8988T (cell line): ENCODE measurements at regions not wholly inside any gene's neighbourhood (a gene's known extent, or its start where the extent isn't known, plus 50 kb on each side); places are given as distances from the start of the nearest gene placed in this dataset.

ENCODE experiments used
- DNase-seq: peaks from one replicate; pipeline ENCODE4 v3.0.0; 2011

DNA sequence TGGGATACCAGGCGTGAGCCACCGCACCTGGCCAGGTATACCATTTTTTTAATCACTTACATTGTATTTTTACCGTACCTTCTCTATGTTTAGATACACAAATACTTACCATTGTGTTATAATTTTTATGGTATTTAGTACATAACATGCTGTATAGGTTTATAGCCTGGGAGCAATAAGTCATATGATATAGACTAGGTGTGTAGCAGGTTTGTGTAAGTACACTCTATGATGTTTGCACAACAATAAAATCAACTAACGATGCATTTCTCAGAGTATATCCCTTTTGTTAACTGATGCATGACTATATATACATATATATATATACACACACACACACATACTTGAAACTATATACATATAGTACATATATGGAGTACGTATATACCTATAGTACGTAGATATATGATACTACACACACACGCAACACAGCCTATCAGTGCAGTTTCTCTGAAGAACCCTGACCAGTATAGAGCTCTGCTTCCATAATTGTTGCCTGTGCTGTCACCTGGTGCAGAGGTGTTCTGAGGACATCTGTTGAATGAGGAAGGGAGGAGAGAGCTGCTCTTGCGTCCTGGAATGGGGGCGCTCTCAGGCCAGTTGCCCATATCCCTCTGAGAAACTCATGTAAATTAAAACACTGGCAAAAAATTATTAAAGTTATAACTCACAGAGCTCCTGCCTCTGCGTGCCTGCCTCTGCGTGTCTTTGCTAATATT is 315.3 kb downstream of the FGFR2 start:
- DNase-seq = no peak

DNA sequence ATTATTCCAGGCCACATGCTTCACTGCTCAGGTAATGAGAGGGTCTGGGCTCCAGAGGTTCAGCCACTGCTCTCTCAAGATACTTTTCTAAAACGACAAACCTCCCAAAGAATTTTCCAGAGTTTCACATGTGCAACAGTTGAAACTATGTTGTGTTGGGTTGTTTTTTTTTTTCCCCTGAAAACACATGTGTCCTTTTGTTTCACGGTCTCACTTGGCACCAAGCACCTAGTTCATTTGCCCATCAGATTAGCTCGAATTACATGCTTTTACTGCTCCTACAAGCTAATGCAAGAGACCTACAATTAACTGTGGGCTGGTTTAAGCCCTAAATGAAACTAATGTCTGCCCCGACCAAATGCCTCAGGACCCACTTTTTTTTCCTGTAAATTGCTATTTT is 313.3 kb downstream of the FGFR2 start:
- no peak for DNase-seq

DNA sequence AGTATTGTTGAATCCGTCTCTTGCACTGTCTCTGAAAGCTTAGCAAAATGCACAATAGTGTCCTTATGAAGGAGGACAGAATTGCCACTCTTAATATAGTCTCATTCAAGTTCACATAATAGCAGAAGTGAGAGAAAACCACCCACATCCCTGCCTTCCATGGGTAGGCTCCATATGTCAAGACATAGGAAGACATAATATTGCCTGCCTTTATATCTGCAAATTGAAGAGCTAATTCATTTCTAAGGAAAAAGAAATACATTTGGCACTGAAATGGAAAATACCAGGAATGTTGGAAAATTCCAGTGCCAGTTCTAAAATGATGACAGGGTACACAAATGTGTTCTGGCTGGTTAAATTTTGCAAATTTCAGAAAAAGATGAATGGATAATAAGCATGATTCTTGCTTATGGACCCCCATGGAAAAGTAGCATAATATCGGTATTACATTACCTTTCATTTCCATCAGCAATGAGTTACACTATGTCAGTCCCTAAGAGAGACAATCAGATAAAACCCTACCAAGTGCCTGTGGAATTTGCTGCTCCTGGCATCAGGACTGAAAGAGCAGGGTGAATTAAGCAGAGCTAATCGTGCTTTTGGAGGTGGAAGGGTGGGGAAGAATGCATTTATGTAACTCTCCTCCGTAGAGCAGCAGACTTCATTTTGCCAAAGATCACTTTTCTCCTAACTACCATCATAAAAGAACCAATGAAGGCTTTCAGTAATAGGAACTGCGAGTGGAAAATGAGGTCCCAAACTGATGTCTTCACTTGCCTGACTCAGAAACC is 312.6 kb downstream of the FGFR2 start:
- DNase-seq = no peak

DNA sequence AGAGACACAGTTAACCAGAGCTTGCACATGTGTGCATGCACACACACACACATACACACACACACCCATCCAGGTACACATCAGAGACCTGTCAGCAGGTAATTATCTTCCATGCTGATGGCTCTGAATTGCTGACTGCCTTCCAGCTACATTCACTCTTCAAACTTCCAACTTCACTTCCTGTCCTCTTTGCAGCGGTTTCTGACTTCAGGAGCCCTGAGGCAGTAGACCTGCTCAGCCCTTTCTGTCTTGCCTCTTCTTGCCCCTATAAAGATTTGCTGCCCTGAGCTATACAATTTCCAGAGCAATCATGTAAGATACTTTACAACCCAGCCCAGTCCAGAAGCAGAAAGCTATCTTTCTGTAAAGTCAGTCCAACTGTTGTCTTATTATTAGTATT is 310.2 kb downstream of the FGFR2 start:
- no peak for DNase-seq

DNA sequence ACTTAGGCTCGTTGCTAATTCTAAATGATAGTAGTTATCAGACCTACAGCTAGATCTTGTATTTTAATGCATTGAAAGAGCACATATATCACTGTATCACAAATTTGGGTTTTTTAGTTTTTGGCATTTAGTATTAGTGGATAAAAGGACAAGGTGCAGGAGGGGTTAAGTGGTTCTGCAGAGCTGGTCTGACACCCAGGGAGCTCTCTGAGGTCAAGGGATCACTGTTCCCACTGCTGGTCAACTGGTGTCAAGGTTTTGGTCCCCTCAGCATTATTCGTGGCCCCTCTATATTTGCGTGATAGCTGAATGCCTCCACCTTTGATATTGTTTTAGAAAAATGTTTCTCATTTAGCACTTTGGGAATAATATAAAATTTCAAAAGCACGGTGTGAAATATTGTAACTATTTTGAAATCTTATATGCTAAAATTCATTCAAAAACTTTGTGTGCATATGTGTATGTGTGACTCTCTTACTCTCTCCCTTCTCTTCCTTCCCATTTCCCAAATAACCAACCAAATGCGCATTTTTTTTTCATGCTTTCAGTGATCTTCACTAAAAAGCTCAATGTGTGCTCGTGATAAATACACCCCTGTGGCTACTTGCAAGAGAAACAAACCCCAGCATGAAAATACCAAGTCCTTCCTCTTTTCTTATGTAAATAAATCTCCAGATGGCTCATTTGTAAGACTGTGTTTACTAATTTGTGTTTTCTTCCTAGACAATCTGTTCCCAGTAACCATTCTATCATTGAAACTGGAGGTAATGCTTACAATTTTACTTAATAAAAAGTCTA is 309.2 kb downstream of the FGFR2 start:
- DNase-seq = no peak

DNA sequence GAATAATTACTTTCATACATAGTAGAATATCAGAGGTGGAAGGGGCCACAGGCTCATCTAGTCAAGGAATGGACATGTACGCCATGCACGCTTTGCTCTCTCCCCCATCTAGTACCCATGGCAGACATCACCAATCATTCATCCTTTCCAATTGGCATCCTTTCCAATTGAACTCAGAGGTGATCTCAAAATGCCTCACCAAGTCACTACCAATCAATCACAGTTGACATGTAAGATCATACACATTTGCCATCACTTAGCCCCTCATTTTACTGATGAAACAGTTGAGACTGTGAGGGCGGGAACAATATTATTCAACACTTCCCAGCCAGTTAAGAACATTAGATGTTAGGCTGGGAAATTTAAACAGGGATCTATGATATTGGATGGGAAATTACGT is 308.4 kb downstream of the FGFR2 start:
- no peak for DNase-seq

DNA sequence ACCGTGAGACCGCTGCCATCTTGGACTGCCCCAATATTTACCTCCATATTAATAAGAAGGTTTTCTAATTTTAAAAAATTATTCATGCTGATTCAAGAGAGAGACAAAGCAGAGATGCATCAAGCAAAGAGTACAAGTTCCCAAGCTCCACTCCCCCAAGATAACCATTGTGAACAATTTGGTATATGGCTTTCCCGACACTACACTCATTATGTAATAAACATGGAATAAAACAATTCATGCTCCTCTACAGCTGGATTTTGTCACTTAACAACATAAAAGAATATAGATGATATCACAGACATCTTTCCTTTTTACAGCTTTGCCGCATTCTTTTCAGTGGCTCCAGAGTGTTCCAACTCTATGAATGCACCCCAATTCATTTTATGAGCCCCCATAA is 307.6 kb downstream of the FGFR2 start:
- DNase-seq = no peak

DNA sequence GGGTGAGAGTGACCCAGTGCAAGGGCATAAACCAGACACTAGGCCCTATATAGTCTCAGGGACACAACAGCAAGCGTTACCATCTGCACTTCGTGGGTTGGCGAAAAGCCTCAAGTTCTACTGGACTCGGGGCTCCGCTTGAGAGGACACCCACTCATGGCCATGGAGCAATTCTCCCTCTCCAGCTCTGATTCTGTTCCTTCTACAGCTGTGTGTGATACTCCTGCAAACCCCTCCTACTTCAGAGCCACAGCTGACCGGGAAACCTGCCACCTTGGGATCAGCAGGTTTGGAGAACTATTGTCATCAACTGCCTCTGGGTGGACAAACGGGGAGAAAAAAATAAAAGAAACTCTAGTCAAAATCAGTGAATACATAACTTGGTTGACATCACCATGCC is 306.9 kb downstream of the FGFR2 start:
- DNase-seq = no peak

DNA sequence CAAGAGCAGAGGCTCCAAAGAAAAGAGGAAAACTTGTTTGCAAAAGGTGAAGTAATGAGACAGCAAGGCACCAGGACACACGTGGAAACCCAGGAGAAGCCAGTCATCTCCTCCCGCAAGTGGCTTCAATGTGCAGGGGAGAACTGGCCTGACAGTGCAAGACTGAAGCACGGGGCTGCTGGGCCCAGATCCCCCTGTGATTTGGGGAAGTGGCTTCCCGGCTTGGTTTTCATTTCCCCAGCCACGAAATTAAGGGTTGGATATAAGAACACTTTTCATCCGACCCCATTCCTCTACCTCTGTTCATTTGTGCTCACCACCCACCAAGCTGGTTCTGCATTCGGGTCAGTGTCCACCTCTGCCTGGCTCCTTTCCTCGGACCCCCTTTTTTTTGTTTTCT is 306.4 kb downstream of the FGFR2 start:
- no peak for DNase-seq

DNA sequence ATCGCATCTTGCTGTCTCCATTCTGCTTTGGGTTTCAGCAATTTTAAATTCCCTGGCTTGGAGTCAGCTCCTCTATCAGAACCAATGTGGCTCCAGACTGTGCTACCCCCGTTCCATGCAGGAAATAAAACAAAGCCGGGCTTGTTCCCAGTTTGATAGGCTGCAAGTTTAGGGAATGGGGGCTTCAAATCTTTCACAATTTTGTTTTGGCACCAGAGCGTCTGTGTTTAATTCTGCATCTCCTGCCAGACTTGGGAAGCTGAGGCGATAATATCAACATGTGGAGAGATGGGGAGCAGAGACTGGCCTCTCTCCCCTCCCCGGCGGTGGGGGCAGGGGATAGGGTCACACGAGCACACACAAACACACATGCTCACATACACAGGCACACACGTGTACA is 305.9 kb downstream of the FGFR2 start:
- DNase-seq = no peak

DNA sequence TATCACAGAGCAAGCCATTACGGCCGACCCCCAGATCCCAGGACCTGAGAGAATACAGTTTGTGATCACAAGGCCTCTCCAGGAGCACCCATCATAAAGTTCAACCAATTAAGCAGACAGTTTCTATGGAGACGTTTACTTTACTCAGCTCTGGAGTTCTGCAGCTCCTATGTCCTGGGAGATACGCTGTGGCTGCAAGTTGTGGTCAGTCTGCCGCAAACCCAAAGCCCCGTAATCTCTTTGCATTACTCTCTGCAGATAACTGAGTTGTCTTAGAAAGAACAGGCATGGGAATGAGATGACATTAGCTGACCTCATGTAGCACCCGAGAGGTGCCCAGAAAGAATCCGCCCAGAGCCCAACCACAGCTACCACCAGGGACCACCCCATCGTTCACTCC is 305.1 kb downstream of the FGFR2 start:
- DNase-seq = no peak

DNA sequence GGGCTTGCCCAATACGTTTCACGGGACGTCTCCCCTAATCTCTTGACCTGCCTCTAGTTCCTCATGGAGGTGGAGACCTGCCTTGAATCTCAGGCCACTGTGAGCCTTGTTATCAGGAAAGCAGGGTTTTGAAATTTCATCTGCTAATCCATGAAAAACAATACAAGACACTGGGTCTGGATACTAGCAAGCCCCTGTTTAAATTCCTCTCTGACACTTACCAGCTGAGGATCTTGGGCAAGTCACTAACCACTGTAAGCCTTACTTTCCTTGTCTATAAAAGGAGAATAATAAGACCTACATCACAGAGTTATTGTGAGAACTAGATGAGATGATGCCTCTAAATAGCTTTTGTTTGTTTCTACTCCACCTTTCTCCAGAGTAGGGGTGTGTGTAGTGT is 303.6 kb downstream of the FGFR2 start:
- no peak for DNase-seq

DNA sequence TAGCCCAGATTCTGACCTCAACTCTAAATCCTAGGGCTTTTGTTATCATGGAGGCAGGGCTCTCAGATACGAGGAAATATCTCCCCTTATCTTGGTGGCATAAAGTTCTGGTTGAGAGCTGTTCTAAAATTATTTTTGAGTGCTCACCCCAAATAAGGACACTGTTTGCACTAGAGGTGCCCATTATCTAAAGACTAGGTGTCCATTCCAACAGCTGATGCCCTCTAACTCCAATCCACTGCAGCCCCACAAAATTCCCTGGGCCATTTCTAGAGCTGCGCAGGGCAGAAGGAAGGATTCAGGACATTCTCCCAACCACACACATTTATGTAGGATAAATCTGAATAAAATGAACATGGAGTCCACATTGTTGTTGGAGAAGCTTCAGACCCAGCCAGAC is 301.9 kb downstream of the FGFR2 start:
- DNase-seq = no peak

DNA sequence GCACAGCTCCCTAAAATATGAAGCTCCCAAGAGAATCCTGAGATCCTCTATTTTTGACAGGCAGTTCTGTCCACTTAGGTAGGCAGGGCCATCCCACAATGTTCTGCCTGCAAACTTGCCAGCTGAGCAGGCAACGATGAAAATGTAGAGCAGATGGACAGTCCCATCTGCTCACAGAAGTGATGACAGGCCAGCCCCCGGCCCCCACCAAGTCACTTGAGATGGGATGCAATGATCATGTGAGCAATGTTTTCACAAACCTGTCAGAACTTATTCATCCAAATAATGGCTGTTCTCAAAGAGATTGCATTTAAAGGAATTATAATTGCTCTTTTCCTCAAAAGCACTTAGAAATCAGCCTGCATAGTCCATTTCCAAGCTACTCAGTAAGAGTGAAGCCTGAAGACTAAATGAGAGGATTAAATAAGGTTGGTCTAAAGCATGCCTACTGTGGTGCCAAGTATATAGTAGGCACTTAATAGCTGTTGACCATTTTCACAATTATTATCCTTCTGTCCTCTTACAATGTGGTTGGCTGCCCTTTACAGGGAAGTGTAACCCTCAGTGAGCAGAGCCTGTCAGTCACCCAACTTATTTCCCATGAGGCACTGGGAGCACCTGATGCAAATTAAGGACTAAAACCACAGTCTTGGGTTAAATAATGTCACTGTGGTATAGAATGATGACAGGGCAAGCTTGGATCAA is 301.2 kb downstream of the FGFR2 start:
- DNase-seq = no peak

DNA sequence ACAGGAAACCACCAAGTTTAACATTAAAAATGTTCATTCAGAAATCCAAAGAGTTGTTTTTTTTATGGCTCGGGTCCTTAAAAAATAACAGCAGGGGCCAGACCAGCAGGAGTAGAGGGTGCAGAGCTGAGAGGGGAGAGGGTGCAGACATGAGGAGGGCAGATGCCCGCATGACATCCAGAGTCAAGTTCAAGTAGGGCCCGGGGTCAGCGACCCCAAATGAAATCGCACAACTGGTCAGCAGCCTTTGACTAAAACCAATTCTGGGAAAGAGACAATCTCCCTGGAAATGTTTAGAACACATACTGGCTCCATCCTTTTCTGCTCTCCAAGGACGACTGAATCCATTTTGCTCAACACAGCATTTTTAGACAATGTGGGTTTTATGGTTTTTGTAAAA is 297.5 kb downstream of the FGFR2 start:
- DNase-seq = no peak

DNA sequence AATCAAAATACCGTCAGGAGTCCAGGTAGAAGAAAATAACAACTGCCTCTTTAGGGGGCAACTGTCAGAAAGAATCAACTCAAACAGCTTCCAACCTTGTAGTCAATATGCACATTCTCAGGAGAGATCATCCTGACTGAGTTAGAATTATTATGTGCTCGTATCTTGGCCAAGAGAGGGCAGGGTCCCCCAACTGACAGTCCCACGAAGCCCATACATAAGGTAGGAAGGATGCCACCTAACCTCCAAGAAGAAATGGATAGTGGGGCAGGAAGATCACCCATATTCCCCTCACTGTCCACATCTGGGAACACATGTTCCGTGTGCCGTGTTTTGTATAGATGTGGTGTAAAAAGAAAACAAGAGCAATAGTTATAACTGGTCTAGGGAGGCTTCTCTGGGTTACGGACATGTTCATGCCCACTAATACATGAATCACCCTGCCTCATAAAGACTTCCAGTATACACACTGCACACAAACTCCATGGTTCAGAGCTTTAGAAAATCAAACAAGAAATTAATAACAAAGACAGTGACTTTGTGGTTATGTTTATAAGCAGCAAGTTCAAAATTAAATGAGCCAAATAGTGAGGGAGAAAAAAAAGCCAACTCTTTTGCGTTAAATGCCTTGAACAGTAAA is 295.6 kb downstream of the FGFR2 start:
- DNase-seq = no peak

DNA sequence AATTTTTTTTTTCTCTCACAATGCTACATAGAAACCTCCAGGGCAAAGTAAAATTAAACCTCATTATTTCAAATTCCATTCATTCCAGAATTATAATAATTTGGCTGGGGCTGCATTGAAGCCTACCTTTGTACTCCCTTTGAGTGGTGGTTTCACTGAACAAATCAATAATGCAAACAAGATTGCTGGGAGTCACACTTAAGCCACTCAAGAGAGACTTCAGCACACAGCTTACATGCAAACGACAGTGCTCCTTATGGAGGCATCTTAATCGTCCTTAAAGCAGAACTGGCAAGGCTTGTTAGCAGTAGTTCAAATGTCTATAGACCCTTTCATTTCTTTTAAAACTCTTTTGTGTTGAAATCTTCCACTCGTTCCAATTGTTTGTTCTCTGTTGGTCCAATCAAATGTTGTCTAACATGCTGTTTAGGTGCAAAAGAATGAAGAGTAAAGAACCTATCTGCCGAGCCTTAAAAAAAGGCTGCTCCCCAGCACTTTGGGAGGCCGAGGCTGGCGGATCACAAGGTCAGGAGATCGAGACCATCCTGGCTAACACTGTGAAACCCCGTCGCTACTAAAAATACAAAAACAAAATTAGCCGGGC is 294.9 kb downstream of the FGFR2 start:
- no peak for DNase-seq

DNA sequence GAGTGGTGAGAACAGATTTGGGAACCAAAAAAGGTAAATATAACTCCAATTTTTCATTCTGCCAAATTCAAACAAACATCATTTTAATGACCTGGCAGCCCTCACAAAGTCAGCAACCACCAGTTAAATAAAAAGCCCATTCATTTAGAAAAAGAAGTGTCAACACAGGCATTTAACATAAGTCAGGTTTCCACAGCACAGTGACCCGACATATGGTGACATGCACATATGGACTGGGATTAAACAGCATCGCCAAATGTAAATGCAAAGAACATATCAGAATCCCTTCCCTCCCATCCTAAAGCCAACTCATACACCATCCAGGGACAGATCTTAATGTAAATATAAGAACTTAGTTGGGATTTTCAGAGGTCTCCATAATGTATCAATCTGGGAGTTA is 293.2 kb downstream of the FGFR2 start:
- DNase-seq = no peak

DNA sequence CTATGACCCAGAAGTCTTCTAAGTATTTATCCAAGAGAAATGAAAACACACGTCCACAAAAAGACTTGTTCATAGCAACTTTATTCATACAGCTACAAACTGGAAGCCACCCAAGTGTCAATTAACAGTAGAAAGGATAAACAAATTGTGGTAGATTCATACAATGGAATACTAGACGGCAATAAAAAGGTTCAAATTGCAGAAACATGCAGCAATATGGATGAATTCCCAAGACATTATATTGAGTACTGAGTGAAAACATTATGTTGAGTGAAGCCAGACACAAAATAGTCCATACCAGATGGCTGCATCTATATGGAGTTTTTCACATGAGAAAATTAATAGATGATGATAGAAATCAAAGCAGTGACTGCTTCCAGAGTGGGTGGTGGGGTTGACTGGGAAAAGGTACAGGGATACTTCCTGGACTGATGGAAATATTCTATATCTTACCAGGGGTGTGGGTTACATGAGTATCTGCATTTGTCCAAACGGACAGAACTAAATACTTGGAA is 292.0 kb downstream of the FGFR2 start:
- DNase-seq = no peak

DNA sequence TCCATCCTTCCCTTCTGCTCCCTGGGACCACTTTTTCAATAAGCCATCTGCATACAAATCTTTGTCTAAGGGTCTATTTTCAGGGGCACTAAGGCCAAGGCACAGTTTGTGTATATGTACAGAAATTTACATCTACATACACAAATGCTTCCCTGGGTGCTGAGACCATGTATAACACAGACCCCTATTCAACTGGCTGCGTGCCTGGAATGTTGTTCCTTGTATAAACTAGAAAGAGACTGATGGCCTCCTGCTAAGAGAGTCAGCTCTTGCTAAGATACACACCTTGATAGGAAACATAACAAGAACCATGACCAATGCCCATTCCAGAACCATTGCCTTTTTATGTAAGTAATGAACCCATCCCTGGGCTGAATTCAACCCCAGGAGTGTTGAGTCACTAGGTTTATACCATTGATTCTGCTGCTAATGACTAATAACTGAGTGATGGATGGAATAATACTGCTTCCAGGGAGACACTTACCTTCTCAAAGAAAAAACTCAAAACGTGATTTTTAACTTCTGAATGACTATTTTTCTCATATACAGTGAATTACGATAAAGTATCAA is 290.7 kb downstream of the FGFR2 start:
- no peak for DNase-seq

DNA sequence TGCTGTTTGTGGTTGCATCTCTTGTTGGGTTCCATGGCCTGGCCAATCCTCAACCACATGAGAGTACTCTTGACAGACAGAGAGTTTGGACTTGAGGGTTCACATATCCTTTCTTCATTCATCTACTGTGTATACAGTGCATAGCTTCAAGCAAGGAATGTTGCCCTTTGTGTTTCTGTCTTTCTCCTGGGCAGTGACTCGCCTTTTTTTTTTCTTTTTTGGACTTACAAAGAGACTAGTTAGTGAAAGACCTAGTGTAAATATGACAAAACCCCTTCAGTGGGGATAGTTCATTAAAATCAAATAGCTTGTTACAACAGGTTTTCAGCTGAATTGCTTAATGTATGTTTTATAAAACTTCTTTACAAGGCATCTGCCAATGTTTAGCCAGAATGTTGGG is 290.2 kb downstream of the FGFR2 start:
- no peak for DNase-seq

DNA sequence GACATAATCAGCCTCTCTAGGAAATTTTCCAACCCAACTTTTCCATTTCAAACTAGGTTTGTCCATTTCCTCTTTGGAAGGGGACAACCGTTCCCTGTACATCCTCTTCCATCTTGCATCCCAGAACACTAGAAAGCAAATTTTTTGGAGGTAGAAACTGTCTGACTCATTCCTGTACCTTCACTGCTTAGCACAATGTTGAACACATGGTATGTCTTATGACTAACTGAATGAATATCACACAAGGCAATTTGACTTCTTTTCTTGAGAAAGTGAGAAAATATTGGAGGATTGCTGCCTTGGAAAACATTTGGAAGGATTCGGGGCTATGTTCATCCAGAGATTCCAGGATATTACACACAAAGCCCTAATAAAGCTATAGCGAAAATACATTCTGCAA is 289.1 kb downstream of the FGFR2 start:
- no peak for DNase-seq
